ENCODE measurements at regions not wholly inside any gene's neighbourhood (a gene's known extent, or its start where the extent isn't known, plus 50 kb on each side); places are given as distances from the start of the nearest gene placed in this dataset.

DNA sequence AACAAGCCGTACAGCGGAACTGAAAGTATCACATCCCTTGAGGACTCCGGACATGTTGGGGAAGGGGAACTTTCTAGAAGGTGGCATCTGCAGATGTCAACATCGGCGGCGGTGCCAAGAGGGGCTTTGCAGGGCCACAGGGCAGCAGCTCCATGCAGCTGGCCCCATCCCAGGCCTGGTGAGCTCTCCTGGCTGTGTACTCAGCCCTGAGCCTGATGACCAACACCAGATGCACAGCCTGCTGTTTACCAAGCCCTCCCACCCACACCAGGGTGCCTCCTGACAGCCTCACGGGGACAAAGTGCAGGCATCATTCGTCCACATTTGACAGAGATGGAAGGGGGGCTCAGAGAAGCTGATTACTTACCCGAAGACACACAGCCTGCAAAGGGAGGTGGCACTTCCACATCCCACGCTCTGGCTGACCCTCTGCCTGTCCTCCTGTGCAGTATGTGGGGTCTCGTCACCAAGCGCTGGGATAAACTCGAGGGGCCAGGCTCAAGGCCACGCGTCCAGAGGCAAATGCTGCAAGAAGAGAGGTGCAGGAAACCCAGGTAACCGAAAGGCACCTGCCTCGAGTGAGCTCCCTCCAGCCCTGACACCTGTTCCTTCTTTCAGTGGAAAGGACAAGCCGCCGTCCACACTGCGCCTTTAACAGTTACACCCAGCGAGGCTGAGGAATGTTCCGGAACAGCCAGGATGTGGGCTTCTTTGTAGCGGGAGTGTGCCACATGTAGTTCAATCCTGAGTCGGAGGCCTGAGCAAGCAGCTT lies 69.0 kb upstream of the ASAP2 start:
- H3K9me2 ChIP-seq (replicated peaks; ENCODE audit: insufficient read depth, low read length) = no peaks in the 10 kb centered on the region
- no peak overlapping the region for H3K4me3 ChIP-seq (ENCODE audit: insufficient read depth, low read length, poor library complexity, severe bottlenecking)
- H2AFZ ChIP-seq (ENCODE audit: low read depth, low read length, severe bottlenecking) = no peak overlapping the region
- no peak overlapping the region for H3K4me2 ChIP-seq (ENCODE audit: low read depth, low read length, poor library complexity, severe bottlenecking)
- no peaks in the 10 kb centered on the region for H3K36me3 ChIP-seq (ENCODE audit: low read length)
- H3K9me3 ChIP-seq (ENCODE audit: insufficient read depth, low read length) = no peaks in the 10 kb centered on the region
- no peak for TF ChIP-seq CTCF (IDR thresholded peaks at IDR 0.05; ENCODE audit: insufficient read depth, low read length, poor library complexity, severe bottlenecking)
- no peak for TF ChIP-seq EZH2phosphoT487 (conservative IDR thresholded peaks at IDR 0.05; ENCODE audit: low read length)
- H4K20me1 ChIP-seq (ENCODE audit: low read depth, low read length) = no peaks in the 10 kb centered on the region
- no peaks in the 10 kb centered on the region for H3K79me2 ChIP-seq (ENCODE audit: insufficient read depth, low read length)
- no peaks in the 10 kb centered on the region for H3F3A ChIP-seq (ENCODE audit: insufficient read depth)
- no peak overlapping the region for H3K9ac ChIP-seq (ENCODE audit: low read length)
- no peaks in the 10 kb centered on the region for H3K27me3 ChIP-seq (ENCODE audit: low read length)
- no peak overlapping the region for H3K27ac ChIP-seq (ENCODE audit: low read depth, low read length)

- H2AFZ ChIP-seq (ENCODE audit: low read depth, low read length, severe bottlenecking) = no peak overlapping the region
- H4K20me1 ChIP-seq (ENCODE audit: low read depth, low read length) = no peaks in the 10 kb centered on the region
- H3K9ac ChIP-seq (ENCODE audit: low read length) = no peak overlapping the region
- no peaks in the 10 kb centered on the region for H3K9me3 ChIP-seq (ENCODE audit: insufficient read depth, low read length)
- no peak overlapping the region for H3K27ac ChIP-seq (ENCODE audit: low read depth, low read length)
- H3K9me2 ChIP-seq (replicated peaks; ENCODE audit: insufficient read depth, low read length) = no peaks in the 10 kb centered on the region
- no peak overlapping the region for H3K4me3 ChIP-seq (ENCODE audit: insufficient read depth, low read length, poor library complexity, severe bottlenecking)
- TF ChIP-seq EZH2phosphoT487 (conservative IDR thresholded peaks at IDR 0.05; ENCODE audit: low read length) (no peak), CTCF (IDR thresholded peaks at IDR 0.05; ENCODE audit: insufficient read depth, low read length, poor library complexity, severe bottlenecking) (no peak)
- no peaks in the 10 kb centered on the region for H3K79me2 ChIP-seq (ENCODE audit: insufficient read depth, low read length)
- H3K4me2 ChIP-seq (ENCODE audit: low read depth, low read length, poor library complexity, severe bottlenecking) = no peak overlapping the region
- no peaks in the 10 kb centered on the region for H3F3A ChIP-seq (ENCODE audit: insufficient read depth)
- H3K27me3 ChIP-seq (ENCODE audit: low read length) = no peaks in the 10 kb centered on the region
- H3K36me3 ChIP-seq (ENCODE audit: low read length) = no peaks in the 10 kb centered on the region
Observed at GRCh38 chr2:9135822-9136558, 70.6 kb upstream of the ASAP2 start.

- no peaks in the 10 kb centered on the region for H3K36me3 ChIP-seq (ENCODE audit: low read length)
- no peaks in the 10 kb centered on the region for H4K20me1 ChIP-seq (ENCODE audit: low read depth, low read length)
- H3K79me2 ChIP-seq (ENCODE audit: insufficient read depth, low read length) = no peaks in the 10 kb centered on the region
- no peaks in the 10 kb centered on the region for H3F3A ChIP-seq (ENCODE audit: insufficient read depth)
- H3K9me3 ChIP-seq (ENCODE audit: insufficient read depth, low read length) = no peaks in the 10 kb centered on the region; the same call in 1 of the 2 replicates
- H3K4me2 ChIP-seq (ENCODE audit: low read depth, low read length, poor library complexity, severe bottlenecking) = no peak overlapping the region
- H3K9me2 ChIP-seq (replicated peaks; ENCODE audit: insufficient read depth, low read length) = no peaks in the 10 kb centered on the region
- H3K4me3 ChIP-seq (ENCODE audit: insufficient read depth, low read length, poor library complexity, severe bottlenecking) = no peak overlapping the region
- no peak for TF ChIP-seq EZH2phosphoT487 (conservative IDR thresholded peaks at IDR 0.05; ENCODE audit: low read length)
- TF ChIP-seq CTCF (IDR thresholded peaks at IDR 0.05; ENCODE audit: insufficient read depth, low read length, poor library complexity, severe bottlenecking) = no peak
- H2AFZ ChIP-seq (ENCODE audit: low read depth, low read length, severe bottlenecking) = no peak overlapping the region
- H3K27me3 ChIP-seq (ENCODE audit: low read length) = no peaks in the 10 kb centered on the region
- no peak overlapping the region for H3K9ac ChIP-seq (ENCODE audit: low read length)
- no peak overlapping the region for H3K27ac ChIP-seq (ENCODE audit: low read depth, low read length)
Observed at GRCh38 chr2:9127316-9127715, 79.3 kb upstream of the ASAP2 start.
